ENCODE measurements at regions not wholly inside any gene's neighbourhood (a gene's known extent, or its start where the extent isn't known, plus 50 kb on each side); places are given as distances from the start of the nearest gene placed in this dataset.

DNA sequence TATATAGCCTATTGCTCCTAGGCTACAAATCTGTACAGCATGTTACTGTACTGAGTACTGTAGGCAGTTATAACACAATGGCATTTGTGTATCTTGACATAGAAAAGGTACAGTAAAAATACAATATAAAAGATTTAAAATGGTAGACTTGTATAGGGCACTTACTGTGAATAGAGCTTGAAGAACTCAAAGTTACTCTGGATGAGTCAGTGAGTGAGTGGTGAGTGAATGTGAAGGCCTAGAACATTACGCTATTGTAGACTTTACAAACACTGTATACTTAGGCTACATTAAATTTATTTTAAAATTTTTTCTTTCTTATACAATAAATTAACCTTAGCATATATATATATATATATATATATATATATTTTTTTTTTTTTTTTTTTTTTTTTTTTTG lies 140.0 kb upstream of the UBE2E1 start:
- DNase-seq (ENCODE audit: low read depth), result no peak

DNA sequence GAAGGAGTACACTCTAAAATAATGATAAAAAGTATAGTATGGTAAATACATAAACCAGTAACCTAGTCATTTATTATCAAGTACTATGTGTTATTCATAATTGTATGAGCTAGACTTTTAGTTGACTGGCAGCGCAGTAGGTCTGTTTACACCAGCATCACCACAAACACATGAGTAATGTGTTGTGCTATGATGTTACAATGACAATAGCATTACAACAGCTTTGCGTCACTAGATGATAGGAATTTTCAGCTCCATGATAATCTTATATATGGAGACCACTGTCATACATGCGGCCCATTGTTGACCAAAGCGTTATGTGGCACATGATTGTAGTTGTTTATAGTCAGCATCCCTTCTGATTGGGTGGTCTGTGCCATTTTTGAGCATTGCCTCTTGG lies 138.9 kb upstream of the UBE2E1 start:
- no peak for DNase-seq (ENCODE audit: low read depth)

DNA sequence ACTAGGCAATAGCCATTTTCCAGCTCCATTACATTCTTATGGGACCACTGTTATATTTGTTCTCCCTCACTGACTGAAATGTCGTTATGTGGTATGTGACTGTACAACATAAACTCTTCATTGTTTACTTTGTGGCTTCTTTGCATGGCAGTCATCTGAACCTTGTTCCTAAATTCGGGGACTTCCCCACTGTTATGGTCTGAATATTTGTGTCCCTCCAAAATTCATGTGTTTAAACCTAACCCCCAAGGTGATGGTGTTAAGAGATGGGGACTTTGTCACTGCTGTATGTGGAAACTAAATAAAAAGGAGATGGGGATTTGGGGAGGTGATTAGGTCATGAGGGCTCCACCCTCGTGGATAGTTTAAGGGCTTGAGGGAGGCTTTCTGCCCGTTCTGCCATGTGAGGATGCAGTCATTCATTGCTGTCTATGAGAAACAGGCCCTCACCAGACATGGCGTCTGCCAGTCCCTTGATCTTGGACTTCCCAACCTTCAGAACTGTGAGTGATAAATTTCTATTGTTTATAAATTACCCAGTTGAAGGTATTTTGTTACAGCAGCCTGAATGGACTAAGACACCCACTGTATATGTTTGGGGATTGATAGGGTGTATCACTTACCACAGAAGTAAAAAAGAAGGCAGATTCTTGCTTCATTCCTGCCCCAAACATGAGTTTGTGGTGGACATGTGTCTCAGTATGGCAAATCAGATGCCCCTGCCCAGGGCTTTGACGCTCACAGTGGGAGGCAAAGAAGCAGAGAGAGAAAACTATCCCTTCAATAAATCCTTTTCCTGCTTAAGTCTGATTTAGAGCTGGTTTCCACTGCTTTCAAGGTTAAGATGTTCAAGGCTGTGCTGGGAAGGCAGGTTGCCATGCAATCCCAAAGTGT lies 138.0 kb upstream of the UBE2E1 start:
- no peak for DNase-seq (ENCODE audit: low read depth)

DNA sequence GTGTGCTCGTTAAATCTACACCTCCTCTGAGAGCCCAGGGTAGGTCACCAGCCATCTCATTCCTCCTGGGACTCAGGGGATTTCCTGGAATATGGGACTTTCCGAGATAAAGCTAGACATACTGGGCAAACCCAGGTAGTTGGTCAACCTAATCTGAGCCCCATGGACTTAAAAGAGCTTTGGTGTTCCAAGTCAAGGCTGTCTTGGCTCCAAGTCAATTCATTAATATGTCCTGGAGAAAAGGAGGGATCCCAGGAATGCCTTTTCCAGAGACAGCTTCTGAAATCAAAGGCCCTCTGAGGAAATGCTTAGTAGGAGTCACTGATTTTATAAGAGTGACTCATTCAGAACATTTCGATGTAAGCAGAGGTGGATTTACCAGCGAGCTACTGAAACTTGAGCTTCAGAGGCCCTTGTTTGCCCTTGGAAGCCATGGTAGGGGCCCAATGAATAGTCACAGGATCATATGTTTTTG lies 137.3 kb upstream of the UBE2E1 start:
- no peak for DNase-seq (ENCODE audit: low read depth)

DNA sequence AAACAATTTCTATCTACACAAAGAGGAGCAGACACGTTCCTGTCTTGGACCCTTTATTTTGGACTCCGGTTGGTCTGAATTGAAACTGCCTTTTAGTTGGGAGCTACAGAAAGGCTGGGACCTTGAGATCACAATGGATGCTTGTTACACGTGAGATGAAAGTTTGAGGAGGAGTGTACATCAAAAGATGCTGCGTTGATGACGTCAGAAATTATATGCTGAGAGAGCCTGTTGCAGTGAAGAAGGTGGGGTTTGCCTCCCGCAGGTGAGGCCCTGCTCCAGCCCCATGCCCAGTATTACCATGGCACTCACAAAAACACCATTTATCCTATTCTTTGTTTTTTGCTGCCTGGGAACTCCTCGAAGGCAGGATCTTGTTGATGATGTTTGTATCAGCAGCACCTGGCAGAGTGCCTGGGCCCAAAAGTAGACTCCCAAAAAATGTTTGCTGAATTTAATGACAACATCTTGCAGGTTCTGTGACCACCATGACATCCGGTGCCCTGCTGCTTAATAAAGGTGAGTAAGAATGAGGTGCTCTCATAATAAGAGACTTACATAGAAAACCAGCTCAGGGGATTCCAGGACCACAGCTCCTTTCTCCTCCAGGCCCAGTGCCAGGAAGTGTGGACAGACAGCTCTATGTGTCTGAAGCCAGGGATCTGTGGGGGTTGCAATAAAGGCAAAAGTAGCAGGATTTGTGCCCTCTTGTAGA lies 136.1 kb upstream of the UBE2E1 start:
- no peak for DNase-seq (ENCODE audit: low read depth)

DNA sequence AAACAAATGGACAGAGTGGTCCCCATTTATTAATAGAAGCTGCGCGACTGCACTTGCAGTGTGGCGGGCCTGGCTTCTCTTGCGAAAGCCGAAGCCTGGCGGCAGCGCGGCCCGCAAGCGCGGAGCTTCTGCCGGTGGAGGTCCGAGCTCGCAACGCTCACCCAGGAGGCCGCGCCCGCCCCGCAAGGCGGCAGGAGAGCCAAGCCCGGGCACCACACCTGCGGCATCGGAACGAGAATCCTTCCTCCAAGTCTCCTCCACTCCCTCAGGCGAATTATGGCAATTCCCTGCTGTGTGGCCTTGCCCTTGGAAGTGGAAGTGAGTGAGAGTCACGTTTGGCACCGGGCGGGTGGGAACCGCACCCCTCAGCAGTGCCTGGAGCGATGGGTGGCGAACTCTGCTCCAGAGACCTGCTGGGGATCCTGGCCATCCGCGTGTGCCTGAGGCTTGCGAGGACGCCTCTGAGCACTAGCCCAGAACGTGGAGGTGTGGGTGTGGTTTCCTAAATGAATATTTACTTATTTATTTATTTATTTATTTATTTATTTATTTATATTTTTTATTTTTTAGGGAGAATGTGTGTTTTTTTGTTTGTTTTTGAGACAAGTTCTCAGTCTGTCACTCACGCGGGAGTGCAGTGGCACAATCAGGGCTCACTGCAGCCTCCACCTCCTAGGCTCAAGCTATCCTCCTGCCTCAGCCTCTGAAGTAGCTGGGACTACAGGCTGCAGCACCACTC lies 133.7 kb upstream of the UBE2E1 start:
- no peak for DNase-seq (ENCODE audit: low read depth)

DNA sequence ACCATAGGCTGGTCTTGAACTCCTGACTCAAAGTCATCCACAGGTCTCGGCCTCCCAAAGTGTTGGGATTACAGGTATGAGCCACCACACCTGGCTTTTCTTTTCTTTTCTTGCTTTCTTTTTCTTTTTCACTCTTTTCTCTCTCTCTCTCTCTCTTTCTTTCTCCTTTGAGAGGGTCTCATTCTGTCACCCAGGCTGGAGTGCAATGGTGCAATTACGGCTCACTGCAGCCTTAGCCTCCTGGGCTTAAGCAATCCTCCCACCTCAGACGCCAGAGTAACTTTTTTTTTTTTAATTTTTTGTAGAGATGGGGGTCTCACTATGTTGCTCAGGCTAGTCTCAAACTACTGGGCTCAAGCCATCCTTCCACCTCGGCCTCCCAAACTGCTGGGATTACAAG lies 133.1 kb upstream of the UBE2E1 start:
- DNase-seq (ENCODE audit: low read depth), result no peak

DNA sequence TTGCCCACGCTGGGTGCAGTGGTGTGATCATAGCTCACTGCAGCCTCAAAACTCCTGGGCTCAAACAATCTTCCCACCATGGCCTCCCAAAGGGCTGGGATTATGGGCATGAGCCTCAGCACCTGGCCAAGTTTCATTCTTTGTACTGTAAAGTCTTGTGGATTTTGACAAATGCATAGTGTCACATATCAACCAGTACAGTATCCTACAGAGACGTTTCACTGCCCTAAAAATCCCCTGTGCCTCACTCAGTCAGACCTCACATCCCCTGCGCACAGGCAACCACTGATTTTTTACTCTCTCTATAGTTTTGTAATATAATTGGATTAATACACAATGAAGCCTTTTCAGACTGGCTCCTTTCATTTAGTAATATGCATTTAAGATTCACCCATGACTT lies 130.7 kb upstream of the UBE2E1 start:
- no peak for DNase-seq (ENCODE audit: low read depth)

DNA sequence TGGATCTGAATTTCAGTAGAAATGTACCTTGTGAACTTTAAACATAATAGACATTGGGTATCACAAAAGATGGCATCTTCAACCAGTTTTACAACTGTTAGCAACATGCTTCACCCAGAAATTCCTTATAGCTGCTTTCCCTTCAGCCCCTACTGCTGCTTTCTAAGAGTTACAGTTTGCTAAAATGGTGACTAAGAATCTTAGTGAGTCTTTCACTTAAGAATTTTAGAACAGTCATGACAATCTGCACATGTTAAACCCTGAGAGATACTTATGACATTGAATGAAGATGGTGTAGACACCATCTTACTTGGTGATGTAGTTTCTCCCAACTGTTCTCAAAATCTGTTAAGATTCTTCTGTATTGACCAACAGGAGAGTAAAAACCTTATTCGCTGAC lies 129.7 kb upstream of the UBE2E1 start:
- no peak for DNase-seq (ENCODE audit: low read depth)

DNA sequence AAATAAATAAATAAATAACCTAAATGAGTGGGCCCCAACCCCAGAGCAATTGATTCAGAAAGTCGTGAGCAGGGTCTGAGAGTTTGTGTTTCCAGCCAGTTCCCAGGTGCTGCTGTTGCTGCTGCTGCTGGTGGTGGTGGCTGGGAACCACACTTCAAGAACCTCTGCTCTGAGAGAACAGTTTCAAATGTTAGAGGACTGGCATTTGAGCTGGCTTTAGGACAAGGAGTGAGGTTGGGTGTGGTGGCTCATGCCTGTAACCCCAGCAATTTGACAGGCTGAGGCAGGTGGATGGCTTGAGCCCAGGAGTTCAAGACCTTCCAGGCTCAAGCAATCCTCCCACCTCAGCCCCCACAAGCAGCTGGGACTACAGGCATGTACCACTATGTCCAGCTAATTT lies 123.1 kb upstream of the UBE2E1 start:
- no peak for DNase-seq (ENCODE audit: low read depth)

DNA sequence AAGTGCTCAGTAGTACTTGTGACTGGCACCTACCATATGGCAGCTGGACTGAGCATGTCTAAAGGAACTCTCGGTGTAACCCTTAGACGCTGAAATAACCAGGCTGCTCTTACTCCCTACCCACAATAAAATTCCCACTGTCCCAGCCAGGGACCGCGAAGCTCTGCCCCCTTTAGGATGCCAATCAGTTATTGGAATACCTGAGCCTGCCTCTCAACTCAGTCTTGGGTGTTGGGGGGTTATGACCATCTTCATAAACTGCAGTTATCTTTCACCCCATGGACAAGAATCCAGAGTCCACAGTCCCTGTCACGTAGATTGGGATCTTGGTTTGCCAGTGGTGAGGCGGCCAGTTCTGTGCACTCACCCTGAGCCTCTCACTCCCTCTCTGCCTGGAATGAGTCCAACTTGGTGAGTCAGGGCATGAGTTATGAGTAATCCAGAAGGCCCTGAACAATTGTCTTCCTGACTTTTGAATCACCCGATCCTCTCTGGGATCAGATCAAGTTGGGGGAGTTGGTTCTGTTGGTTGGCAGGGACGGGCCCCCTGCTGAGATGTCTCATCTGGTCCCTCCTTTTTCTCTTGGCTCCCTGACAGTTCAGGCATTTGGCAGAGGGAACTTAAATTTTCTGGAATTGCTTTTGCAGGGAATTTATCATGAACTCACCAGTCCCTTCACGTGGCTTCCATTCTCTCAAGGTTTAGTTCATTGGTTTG lies 120.1 kb upstream of the UBE2E1 start:
- DNase-seq (ENCODE audit: low read depth), result no peak

DNA sequence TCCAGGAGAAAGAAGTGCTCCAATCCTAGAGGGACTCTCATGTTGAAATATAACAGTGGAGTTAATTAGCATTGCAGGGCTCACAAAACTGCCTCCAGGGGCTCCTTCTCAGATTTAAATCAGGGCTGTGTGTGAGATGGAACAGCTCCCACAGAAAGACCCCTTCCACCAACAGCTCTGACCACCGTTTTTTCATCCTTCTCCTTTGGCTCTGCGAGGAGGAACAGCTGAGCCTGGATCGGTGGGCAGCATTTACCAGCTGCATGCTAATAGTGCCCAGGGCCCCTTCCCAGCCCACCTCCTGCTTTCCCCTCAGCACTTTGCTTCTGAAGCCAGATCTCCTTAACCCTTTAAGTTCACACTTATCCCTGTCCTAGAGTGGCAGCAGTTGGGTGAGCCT lies 119.2 kb upstream of the UBE2E1 start:
- no peak for DNase-seq (ENCODE audit: low read depth)

DNA sequence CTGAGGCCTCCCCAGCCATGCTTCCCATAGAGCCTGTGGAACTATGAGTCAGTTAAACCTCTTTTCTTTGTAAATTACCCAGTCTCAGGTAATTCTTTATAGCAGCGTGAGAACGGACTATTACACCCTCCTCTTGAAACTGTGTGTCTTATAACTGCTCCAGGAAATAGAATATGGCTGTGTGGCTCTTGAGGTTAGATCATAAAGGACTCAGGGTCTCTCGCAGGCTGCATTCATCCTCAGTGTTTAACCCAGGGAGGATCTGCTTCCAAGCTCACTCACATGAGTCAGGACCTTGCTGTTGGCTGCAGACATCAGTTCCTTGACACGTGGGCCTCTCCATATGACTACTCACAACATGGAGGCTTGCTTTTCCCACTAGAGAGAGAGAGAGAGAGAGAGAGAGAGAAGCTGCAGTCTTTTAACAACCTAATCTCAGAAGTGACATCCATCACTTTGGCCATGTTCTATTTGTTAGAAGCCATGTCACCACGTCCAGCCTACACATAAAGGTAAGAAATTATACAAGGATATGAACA lies 114.3 kb upstream of the UBE2E1 start:
- DNase-seq (ENCODE audit: low read depth), result no peak

DNA sequence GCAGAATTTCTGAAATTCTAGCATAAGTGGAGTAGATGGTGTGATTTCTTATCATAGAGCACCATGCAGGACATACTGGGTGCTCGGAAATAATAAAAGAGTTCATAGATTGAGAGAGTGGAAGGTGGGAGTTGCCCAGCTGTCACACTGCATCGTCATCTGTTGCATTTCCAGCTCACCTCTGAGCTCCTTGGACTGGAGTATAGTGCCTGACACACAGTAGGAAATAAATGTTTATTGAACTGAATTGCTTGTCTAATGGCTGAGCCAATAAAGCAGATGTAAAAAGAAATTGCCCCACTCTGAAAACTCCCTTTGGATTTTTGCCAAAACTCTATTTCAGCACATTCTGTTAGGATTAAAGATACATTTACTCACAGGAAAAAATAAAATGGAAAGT lies 108.9 kb upstream of the UBE2E1 start:
- DNase-seq (ENCODE audit: low read depth), result no peak

DNA sequence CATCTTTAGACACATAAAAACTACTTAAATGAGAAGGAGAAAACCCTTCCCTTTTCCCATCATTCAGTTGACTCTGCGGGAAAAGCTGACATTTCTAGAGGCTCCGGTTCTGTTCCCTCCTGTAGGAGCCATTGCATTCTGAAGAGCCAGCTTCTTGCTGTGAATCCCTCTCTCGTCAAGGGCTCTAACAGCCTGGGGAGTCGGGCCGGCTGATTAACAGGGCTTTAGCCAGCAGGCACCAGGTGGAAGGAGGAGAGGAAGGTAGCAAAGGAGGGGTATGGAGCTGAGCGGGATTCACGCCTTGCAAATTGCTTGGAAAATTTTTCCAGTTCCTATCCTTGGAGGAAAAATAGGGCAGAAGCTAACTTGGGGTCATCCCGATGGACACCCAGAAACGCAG lies 108.3 kb upstream of the UBE2E1 start:
- DNase-seq (ENCODE audit: low read depth), result no peak

DNA sequence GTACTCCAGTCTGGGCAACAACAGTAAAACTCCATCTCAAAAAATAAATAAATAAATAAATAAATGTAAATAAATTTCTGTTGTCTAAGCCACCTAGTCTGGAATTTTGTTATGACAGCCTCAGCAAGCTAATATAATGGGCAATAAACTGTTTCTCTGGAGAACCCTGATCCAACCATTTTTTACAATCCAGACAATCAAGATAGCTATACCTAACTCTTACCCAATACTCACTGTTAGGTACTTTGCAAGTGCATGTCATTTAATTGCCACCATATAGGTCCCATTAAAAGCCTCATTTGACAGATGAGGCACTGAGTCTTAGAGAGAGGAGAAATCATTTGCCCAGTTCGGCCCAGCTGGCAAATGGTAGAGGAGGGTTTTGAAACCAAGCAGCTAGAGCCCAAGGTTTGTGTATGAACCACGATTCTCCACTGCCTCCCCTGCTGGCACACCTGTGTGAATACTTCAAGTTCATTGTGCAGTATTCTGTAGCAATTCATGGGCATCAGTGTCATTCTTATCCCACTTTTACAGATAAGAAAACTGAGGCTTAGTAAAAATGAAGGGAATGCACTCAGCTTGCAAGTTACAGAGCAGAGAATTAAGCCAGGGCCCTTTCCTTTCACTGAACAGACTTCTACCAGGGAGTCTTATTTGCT lies 107.0 kb upstream of the UBE2E1 start:
- no peak for DNase-seq (ENCODE audit: low read depth)

DNA sequence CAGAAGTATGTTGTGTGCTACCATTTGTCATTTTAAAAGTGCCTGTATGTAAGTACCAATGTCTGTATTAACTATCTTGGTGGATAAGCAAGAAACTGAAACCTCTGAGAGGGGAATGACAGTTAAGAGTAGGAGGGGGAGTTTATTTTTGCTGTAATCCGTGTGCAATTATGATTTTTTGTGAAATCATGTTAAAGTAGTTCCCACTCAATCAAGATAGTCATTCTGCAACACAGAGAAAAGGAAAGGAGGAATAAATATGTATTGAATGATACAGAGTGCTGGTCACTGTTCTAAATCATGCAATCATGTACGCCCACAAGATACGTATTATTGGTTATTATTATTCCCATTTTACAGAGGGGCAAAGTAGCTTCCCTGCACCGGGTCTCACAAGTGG lies 105.1 kb upstream of the UBE2E1 start:
- DNase-seq (ENCODE audit: low read depth), result no peak

DNA sequence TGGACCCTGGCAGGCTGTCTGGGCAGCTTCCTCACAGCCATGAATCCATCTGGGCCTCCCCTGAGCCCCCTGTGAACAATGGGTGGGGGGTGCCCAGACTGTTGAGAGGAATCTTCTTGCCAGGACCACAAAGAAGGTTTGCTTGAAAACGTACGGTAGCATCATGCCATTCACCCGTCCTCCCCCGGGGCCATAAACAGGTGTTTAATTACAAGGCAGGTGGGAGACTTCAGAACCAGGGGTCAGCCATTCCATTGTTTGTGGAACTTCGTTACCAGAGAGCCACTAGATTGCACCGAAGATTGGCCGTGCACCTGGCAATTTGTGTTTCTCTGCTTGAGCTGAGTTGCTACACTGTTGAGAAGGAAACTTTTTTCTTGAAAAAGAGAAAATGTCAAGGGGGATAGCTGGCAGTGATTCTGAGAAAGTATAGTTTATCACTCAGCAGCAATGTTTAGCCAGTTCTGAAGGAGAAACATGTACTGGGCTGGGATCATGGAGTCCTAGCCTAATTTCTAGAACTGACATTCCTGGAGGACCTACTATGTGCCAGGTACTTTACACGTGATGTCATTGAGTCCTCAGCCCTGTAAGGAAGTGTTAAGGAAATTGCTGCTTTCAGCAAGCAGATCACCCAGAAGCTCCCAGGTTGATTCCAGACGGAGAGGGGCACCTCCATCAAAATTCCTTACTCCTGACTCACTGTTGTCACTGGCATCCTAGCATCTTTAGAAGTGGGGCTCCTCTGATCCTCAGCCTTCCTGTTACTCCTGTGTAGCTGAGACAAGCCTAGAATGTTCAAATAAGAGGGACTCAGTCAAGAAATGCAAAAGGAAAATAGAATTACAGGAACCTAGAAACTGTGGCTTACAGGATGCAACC lies 103.8 kb upstream of the UBE2E1 start:
- DNase-seq (ENCODE audit: low read depth), result no peak

DNA sequence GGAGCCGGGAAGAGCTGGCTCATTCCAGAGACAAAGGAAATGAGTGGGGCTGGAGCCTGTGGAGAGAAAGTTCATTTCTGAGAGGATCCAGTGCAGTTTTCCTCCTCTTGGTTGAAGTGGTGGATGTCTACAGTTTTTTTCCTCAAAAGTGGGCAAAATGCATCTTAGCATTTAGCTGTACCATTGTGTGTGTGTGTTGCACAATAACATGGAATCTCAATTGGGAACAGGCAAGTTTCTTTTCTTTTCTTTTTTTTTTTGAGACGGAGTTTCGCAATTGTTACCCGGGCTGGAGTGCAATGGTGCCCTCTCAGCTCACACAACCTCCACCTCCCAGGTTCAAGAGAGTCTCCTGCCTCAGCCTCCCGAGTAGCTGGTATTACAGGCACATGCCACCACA lies 101.5 kb upstream of the UBE2E1 start:
- DNase-seq (ENCODE audit: low read depth), result no peak

DNA sequence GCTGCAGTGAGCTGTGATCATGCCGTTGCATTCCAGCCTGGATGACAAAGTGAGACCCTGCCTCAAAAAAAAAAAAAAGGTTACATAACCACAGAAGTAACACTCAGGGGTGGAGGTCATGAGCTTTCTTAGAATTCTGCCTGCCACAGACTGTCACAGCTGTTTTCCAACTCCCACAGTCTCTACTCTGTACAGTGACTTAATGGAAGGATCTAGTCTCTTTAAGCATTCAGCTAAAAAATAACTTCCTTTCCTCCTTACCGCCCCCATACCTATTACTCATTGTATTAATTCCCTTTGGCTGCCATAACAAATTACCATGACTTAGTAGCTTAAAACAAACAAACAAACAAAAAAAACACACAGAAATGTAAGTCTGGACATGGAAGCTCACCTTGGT lies 99.6 kb upstream of the UBE2E1 start:
- DNase-seq (ENCODE audit: low read depth), result no peak

Measured in stimulated activated CD8-positive, alpha-beta memory T cell treated with anti-CD3 and anti-CD28 coated beads, Interleukin-4, amount 100 ng/mL, for 24 hours (primary cell).